Liver (tissue), 3 donors: ENCODE measurements at regions not wholly inside any gene's neighbourhood (a gene's known extent, or its start where the extent isn't known, plus 50 kb on each side); places are given as distances from the start of the nearest gene placed in this dataset.

Source experiments
- ATF3 ChIP-seq: IDR thresholded peaks from 2 replicates; pipeline ENCODE4 v1.6.1; 2016; ENCODE audit warnings: antibody characterized with exemption
- CTCF ChIP-seq: fragments of 150-350 bp; IDR thresholded peaks from 2 replicates; pipeline ENCODE4 v1.5.1; 2017; ENCODE audit warnings: improper control_type of control experiment, low read depth, low read length; ENCODE audit not compliant: missing input control
- FOXA2 ChIP-seq: IDR thresholded peaks from 2 replicates; pipeline ENCODE4 v1.6.1; 2016; ENCODE audit warnings: antibody characterized with exemption
- GABPA ChIP-seq, 2 donors: IDR thresholded peaks in 1 of 2; conservative IDR thresholded peaks in 1 of 2; 2 replicates each; pipeline ENCODE4 v1.6.1; 2016; ENCODE audit warnings: antibody characterized with exemption in 2 of 2, mild to moderate bottlenecking in 1 of 2, moderate library complexity in 1 of 2
- JUND ChIP-seq, 2 donors: IDR thresholded peaks; 2 replicates each; pipeline ENCODE4 v1.6.1; 2016; ENCODE audit warnings: antibody characterized with exemption in 2 of 2
- MAX ChIP-seq: IDR thresholded peaks from 2 replicates; pipeline ENCODE4 v1.6.1; 2016; ENCODE audit warnings: antibody characterized with exemption
- NR2F2 ChIP-seq: IDR thresholded peaks from 2 replicates; pipeline ENCODE4 v1.6.1; 2016; ENCODE audit warnings: antibody characterized with exemption
- REST ChIP-seq: IDR thresholded peaks from 2 replicates; pipeline ENCODE4 v1.6.1; 2016; ENCODE audit warnings: antibody characterized with exemption, mild to moderate bottlenecking
- donor health status: healthy.
- donor health status: healthy.

GRCh38 chr2:185335879-185336278 lies 402.7 kb upstream of the FSIP2 start:
- TF ChIP-seq JUND (IDR thresholded peaks at IDR 0.05) (no peak), ATF3 (no peak), CTCF (no peak), MAX (no peak), GABPA (IDR thresholded peaks at IDR 0.05 in 1 of 2, conservative IDR thresholded peaks at IDR 0.05 in 1 of 2) (no peak), FOXA2 (no peak), NR2F2 (no peak), REST (no peak)
